Nephron progenitor cell (in vitro differentiated cells): ENCODE measurements at regions not wholly inside any gene's neighbourhood (a gene's known extent, or its start where the extent isn't known, plus 50 kb on each side); places are given as distances from the start of the nearest gene placed in this dataset.
A peak's percentile ranks its signal among the peaks of the same experiment; 100 is the strongest.

Source experiments
- DNase-seq: peaks from one replicate; pipeline ENCODE4 v3.0.0; 2021
- H3K27ac Mint-ChIP-seq: 2 replicates; pipeline ENCODE4 v1.8.0; 2021; ENCODE audit warnings: mild to moderate bottlenecking, moderate library complexity, mixed read lengths
- H3K27me3 Mint-ChIP-seq: 2 replicates; pipeline ENCODE4 v1.8.0; 2021; ENCODE audit warnings: mild to moderate bottlenecking, low read depth, mixed read lengths; ENCODE audit not compliant: poor library complexity
- H3K36me3 Mint-ChIP-seq: 2 replicates; pipeline ENCODE4 v1.8.0; 2021; ENCODE audit warnings: low read depth, mixed read lengths
- H3K4me1 Mint-ChIP-seq: 2 replicates; pipeline ENCODE4 v1.8.0; 2021; ENCODE audit warnings: mixed read lengths
- H3K4me3 Mint-ChIP-seq: 2 replicates; pipeline ENCODE4 v1.8.0; 2021; ENCODE audit warnings: mild to moderate bottlenecking, moderate library complexity, mixed read lengths
- H3K9me3 Mint-ChIP-seq: 2 replicates; pipeline ENCODE4 v1.8.0; 2021; ENCODE audit warnings: mild to moderate bottlenecking, moderate library complexity, mixed read lengths
- TF ChIP-seq, protein P1 (sequence below): fragments of 200-600 bp; sonication (generic); IDR thresholded peaks from 2 replicates; pipeline ENCODE4 v1.5.0; 2021; ENCODE audit warnings: antibody characterized with exemption

DNA sequence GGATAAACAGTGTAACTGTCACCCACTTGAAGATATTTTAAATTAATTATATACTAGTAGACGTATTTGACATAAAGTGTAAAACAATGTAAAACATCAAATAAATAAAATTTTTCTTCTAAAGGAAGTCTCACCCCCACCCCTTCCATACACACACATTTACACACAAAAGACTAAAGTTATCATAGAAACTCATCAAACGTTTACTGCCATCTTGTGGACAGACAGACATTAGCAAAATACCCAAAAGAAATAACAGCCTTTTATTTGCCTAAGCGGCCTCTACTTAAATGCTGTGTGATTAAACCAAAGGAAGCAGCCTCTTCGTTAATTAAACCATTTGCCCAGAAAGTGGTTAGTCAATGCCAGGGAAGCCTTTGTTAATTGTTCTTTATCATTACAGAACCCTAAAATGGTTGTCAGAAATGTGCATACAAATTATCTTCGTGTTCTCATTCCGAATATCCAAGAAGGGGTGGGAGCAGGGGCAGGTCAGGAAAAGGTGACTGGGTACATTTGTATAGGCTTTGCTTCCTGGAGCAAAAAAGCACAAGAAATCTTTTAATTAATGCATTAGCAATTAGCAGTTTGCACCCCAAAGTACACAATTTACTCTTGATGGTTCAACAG, 176.2 kb upstream of the SASH1 start:
- no peaks in the 10 kb centered on the region for H3K4me1 Mint-ChIP-seq
- H3K27ac Mint-ChIP-seq, result no peak overlapping the region
- peaks cover 11% of the 10 kb centered on the region for H3K9me3 Mint-ChIP-seq
- H3K27me3 Mint-ChIP-seq, result no peaks in the 10 kb centered on the region
- no peaks in the 10 kb centered on the region for H3K36me3 Mint-ChIP-seq
- no peak overlapping the region for H3K4me3 Mint-ChIP-seq
- TF ChIP-seq, protein P1, sequence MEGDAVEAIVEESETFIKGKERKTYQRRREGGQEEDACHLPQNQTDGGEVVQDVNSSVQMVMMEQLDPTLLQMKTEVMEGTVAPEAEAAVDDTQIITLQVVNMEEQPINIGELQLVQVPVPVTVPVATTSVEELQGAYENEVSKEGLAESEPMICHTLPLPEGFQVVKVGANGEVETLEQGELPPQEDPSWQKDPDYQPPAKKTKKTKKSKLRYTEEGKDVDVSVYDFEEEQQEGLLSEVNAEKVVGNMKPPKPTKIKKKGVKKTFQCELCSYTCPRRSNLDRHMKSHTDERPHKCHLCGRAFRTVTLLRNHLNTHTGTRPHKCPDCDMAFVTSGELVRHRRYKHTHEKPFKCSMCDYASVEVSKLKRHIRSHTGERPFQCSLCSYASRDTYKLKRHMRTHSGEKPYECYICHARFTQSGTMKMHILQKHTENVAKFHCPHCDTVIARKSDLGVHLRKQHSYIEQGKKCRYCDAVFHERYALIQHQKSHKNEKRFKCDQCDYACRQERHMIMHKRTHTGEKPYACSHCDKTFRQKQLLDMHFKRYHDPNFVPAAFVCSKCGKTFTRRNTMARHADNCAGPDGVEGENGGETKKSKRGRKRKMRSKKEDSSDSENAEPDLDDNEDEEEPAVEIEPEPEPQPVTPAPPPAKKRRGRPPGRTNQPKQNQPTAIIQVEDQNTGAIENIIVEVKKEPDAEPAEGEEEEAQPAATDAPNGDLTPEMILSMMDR, result peak; percentile 72
- DNase-seq, result no peak

DNA sequence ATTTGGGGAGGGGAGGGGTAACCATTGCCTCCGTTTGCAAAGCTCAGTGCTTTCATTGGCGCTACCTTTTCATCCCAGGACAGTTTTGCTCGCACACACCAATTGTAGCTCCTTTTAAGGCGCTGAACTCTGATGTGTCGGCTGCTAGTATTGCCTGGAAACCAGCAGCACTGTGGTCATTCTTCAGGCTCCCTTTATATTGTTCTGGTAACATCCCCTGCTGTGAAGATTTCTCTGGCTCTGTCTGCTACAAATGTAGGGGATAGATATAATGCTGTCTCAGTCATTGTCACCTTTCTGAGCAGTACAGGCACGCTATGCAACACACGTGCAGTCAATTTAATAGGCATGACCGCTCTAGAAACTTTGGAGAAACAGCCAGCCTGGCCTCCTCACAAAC, 172.9 kb upstream of the SASH1 start:
- Mint-ChIP-seq H3K27ac (no peak overlapping the region), H3K36me3 (no peaks in the 10 kb centered on the region), H3K27me3 (no peaks in the 10 kb centered on the region), H3K4me1 (peaks cover 5% of the 10 kb centered on the region), H3K9me3 (no peaks in the 10 kb centered on the region), H3K4me3 (no peak overlapping the region)
- TF ChIP-seq, protein P1, result no peak
- no peak for DNase-seq

DNA sequence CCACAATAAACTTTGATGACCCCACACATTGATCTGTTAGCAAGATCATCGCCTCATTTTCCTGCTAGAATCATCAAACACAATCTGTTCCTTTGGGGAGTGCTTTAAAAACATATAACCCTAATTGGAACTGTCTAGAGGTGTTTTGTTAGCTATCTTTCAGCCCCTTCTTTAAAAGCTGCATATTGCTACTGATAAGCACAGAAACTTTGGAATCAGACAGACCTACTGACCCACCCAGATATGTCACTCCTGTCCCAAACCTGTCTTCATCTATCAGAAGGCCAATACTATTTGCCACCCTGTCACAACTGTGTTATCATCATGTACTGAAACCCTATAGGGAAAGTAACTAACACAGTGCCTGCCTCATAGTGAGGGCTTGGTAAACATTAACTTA, 172.4 kb upstream of the SASH1 start:
- Mint-ChIP-seq H3K27ac (no peak overlapping the region), H3K27me3 (no peaks in the 10 kb centered on the region), H3K4me1 (peaks cover 5% of the 10 kb centered on the region), H3K9me3 (no peaks in the 10 kb centered on the region), H3K4me3 (no peak overlapping the region), H3K36me3 (no peaks in the 10 kb centered on the region)
- DNase-seq, result no peak
- TF ChIP-seq, protein P1, result no peak

DNA sequence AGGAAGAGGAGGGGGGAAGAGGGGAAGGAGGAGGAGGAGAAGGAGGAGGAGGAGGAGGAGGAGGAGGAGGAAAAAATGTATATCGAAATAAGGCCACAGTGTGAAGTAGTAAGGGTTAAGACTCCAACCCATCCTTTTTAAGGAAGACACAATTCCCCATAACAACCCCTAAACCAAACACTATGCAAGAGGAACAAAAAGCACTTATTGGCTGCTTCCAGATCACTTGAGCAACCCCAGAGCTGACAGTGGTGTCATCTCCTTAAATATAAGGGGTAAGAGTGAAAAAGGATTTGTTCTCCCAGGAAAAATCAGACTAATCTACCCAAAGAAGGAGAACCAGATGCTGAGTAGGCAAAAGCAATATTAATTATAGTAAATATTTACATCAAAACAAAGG, 169.1 kb upstream of the SASH1 start:
- Mint-ChIP-seq H3K27ac (no peak overlapping the region), H3K4me1 (peaks cover 5% of the 10 kb centered on the region), H3K27me3 (peaks cover 3% of the 10 kb centered on the region), H3K36me3 (no peaks in the 10 kb centered on the region), H3K4me3 (no peak overlapping the region), H3K9me3 (peaks cover 9% of the 10 kb centered on the region)
- DNase-seq, result no peak
- TF ChIP-seq, protein P1, result no peak

DNA sequence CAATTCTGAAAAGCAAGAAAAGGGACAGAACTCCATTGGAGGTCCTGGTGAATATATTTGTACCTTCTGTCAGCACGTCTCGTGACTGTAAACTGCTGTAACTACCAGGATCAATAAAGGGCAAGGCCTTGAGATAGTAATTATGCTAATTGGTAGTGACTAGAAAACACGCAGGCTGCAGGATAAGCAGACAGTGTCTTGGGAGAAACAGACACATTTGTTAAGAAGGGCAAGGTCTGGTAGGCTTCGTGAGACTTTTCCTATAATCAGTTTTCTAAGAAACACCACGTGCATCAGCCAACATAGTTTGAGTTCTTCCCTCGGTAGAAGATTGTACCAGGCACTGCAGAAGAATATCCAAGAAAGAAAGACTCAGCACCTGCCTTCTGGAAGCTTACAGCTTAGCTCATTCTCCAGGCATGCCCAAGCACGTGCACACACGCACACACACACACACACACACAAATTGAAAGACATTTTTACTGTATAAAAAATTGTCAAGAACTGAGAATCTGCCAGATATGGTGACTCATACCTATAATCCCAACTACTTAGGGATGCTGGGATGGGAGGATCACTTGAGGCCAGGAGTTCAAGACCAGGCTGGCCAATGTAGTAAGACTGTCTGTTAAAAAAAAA, 167.0 kb upstream of the SASH1 start:
- Mint-ChIP-seq H3K36me3 (no peaks in the 10 kb centered on the region), H3K27ac (no peak overlapping the region), H3K4me3 (no peak overlapping the region), H3K4me1 (peaks cover 5% of the 10 kb centered on the region), H3K27me3 (peaks cover 3% of the 10 kb centered on the region), H3K9me3 (peaks cover 20% of the 10 kb centered on the region)
- no peak for DNase-seq
- TF ChIP-seq, protein P1, result no peak
